MG63 (cell line): ENCODE measurements at regions not wholly inside any gene's neighbourhood (a gene's known extent, or its start where the extent isn't known, plus 50 kb on each side); places are given as distances from the start of the nearest gene placed in this dataset.

Source experiments
- DNase-seq: peaks from one replicate; pipeline ENCODE4 v3.0.0-alpha.2; 2020
- H3K27me3 ChIP-seq: fragments of 250-450 bp; sonication (Bioruptor Pico); 2 replicates; pipeline ENCODE4 v1.5.1; 2020; ENCODE audit warnings: mild to moderate bottlenecking, moderate library complexity
- H3K36me3 ChIP-seq: fragments of 250-450 bp; sonication (Bioruptor Pico); 2 replicates; pipeline ENCODE4 v1.5.1; 2020; ENCODE audit warnings: mild to moderate bottlenecking, moderate library complexity
- H3K4me3 ChIP-seq: fragments of 250-450 bp; sonication (Bioruptor Pico); 2 replicates; pipeline ENCODE4 v1.5.1; 2020; ENCODE audit warnings: mild to moderate bottlenecking, moderate library complexity
- H3K9me3 ChIP-seq: fragments of 250-450 bp; sonication (Bioruptor Pico); 2 replicates; pipeline ENCODE4 v1.5.1; 2020; ENCODE audit warnings: mild to moderate bottlenecking, moderate library complexity

DNA sequence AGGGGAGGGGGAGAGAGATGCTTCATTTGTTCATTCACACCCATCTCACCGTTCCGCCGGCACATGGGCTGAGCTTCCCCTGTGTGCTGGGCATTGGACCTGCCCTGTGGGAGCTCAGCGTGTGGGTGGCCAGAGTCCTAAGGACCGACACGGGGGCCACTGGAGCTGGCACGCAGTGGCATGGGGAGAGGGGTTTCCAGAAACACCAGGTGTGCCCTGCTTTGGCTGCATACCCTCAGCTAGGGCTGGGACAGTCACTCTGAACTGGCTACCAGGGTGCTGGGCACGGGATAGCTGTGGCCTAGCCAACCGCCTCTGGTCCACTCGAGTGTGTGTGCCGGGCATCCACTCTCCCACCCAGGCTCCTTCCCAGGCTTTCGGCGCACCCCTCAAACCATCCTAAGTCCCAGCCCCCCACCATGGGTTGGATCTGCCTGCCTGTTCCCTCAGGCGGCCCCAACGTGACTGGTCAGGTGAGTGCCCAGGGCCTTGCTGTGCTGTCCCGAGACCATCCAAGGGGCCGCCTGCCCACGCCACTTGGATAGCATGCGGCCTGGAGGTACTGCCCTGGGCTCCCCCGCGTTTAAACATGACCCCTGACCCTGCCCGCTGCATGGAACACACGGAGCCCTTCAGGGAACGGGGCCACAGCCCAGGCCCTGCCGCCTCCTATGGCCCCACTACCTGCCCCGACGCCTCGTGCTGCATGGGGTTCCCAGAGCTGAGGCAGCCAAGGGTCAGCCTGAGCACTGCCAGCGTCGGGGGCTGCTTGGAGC lies 51.6 kb upstream of the LINC01488 start:
- H3K4me3 ChIP-seq: no peak overlapping the region
- no peaks in the 10 kb centered on the region for H3K27me3 ChIP-seq
- H3K36me3 ChIP-seq: no peaks in the 10 kb centered on the region
- DNase-seq: no peak
- H3K9me3 ChIP-seq: no peaks in the 10 kb centered on the region

DNA sequence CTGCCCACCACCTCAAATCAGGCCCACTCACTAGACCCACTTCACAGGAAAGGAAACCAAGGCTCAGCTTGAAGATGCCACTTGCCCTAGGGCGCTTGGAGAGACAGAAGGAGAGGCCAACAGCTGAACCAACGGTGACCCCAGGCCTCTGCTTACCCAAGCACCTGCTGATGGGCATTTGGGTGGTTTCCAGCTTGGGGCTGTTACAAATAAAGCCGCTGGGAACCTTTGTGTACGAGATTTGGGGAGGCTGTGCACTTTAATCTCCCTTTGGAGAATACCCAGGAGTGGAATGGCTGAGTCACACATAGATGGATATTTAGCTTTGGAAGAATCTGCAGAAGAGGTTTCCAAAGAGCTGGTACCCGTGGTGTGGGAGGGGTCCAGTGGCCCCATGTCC lies 50.9 kb upstream of the LINC01488 start:
- Histone ChIP-seq H3K4me3 (no peak overlapping the region), H3K36me3 (no peaks in the 10 kb centered on the region), H3K27me3 (no peaks in the 10 kb centered on the region), H3K9me3 (no peaks in the 10 kb centered on the region)
- DNase-seq: peak; percentile 35

DNA sequence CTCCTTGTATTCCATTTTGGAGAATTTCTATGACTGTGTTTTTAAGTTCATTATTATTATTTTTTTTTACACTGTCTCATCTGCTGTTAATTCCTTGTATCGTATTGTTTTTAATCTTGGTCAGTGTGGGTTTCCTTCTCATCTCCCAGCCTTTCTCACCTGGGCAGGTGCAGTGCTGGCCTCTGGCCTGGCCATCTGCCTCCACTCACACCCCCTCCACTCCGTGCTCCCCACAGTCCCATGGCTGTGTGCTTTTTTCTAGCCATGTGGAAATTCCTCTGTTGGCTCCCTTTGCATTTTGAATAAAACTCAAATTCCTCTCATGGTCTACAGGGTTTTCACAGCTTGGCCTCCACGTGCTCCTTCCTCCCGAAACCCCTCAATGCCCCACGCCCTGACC lies 50.3 kb upstream of the LINC01488 start:
- Histone ChIP-seq H3K9me3 (no peaks in the 10 kb centered on the region), H3K4me3 (no peak overlapping the region), H3K27me3 (no peaks in the 10 kb centered on the region), H3K36me3 (no peaks in the 10 kb centered on the region)
- no peak for DNase-seq
